ENCODE measurements at regions not wholly inside any gene's neighbourhood (a gene's known extent, or its start where the extent isn't known, plus 50 kb on each side); places are given as distances from the start of the nearest gene placed in this dataset.

DNA sequence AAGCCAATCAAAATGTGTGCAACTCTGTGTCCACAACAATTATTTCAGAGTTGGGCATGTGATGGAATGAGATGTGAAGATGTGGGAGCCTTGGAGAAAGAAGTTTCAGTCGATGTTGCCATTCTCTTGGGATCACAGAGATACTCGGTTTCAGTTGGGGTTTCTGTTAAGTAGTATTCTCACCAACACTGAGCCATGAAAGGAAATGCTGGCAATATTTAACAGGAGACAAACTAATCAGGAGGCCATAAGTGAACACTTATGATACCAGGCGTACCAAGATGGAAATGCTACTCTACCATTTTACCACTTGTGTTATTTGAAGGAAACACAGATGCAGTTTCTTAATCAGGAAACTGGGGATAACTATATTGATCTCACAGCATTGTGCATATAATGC lies 53.3 kb upstream of the NUDT7 start:
- Mint-ChIP-seq H3K9me3 (no peaks in the 10 kb centered on the region), H3K27ac (no peak overlapping the region), H3K4me3 (no peak overlapping the region), H3K36me3 (ENCODE audit: low read depth) (no peaks in the 10 kb centered on the region), H3K27me3 (peaks cover 10% of the 10 kb centered on the region), H3K4me1 (no peaks in the 10 kb centered on the region)
- TF ChIP-seq, protein P1, sequence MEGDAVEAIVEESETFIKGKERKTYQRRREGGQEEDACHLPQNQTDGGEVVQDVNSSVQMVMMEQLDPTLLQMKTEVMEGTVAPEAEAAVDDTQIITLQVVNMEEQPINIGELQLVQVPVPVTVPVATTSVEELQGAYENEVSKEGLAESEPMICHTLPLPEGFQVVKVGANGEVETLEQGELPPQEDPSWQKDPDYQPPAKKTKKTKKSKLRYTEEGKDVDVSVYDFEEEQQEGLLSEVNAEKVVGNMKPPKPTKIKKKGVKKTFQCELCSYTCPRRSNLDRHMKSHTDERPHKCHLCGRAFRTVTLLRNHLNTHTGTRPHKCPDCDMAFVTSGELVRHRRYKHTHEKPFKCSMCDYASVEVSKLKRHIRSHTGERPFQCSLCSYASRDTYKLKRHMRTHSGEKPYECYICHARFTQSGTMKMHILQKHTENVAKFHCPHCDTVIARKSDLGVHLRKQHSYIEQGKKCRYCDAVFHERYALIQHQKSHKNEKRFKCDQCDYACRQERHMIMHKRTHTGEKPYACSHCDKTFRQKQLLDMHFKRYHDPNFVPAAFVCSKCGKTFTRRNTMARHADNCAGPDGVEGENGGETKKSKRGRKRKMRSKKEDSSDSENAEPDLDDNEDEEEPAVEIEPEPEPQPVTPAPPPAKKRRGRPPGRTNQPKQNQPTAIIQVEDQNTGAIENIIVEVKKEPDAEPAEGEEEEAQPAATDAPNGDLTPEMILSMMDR (IDR thresholded peaks at IDR 0.05), result no peak
- intact Hi-C loops (cut with micrococcal nuclease), result no loop called here
- CTCF ChIA-PET, result no interaction called here
- POLR2A ChIA-PET, result no interaction called here
- no peak for DNase-seq
- ATAC-seq (ENCODE audit: low read depth), result no peak
